Neural cell (in vitro differentiated cells): ENCODE measurements at regions not wholly inside any gene's neighbourhood (a gene's known extent, or its start where the extent isn't known, plus 50 kb on each side); places are given as distances from the start of the nearest gene placed in this dataset.

ENCODE experiments used
- H2AFZ ChIP-seq: fragments of 200-600, 300-800 bp; sonication (generic), shearing (Covaris generic); 2 replicates; pipeline ENCODE4 v1.6.0; 2014; ENCODE audit warnings: low read depth, mild to moderate bottlenecking, antibody characterized with exemption, low read length, moderate library complexity
- H3F3A ChIP-seq: fragments of 200-600 bp; shearing (Covaris generic); 2 replicates; pipeline ENCODE4 v1.6.1; 2016; ENCODE audit warnings: mild to moderate bottlenecking, moderate library complexity, mixed read lengths, antibody characterized with exemption, low read length; ENCODE audit not compliant: insufficient read depth, poor library complexity, severe bottlenecking
- H3K27ac ChIP-seq: fragments of 200-600, 300-800 bp; sonication (generic), shearing (Covaris generic); 2 replicates; pipeline ENCODE4 v1.5.1; 2014; ENCODE audit warnings: mild to moderate bottlenecking, low read length, moderate library complexity
- H3K27me3 ChIP-seq: fragments of 300-800, 200-600 bp; sonication (generic), shearing (Covaris generic); 2 replicates; pipeline ENCODE4 v1.6.0; 2014; ENCODE audit warnings: mild to moderate bottlenecking, low read depth, low read length, moderate library complexity; ENCODE audit not compliant: insufficient read depth
- H3K36me3 ChIP-seq: fragments of 300-800, 200-600 bp; sonication (generic), shearing (Covaris generic); 2 replicates; pipeline ENCODE4 v1.5.1; 2014; ENCODE audit warnings: mild to moderate bottlenecking, antibody characterized with exemption, low read length, moderate library complexity; ENCODE audit not compliant: insufficient read depth
- H3K4me2 ChIP-seq: fragments of 300-800, 200-600 bp; sonication (generic), shearing (Covaris generic); 2 replicates; pipeline ENCODE4 v1.6.0; 2014; ENCODE audit warnings: mild to moderate bottlenecking, low read length
- H3K4me3 ChIP-seq: fragments of 300-800, 200-600 bp; sonication (generic), shearing (Covaris generic); 2 replicates; pipeline ENCODE4 v1.5.1; 2014; ENCODE audit warnings: mild to moderate bottlenecking, low read length, moderate library complexity
- H3K79me2 ChIP-seq: fragments of 200-600 bp; shearing (Covaris generic); replicated peaks from 2 replicates; pipeline ENCODE4 v1.6.0; 2014; ENCODE audit warnings: mild to moderate bottlenecking, low read length, moderate library complexity; ENCODE audit not compliant: insufficient read depth
- H3K9ac ChIP-seq: fragments of 300-800, 200-600 bp; sonication (generic), shearing (Covaris generic); 2 replicates; pipeline ENCODE4 v1.6.1; 2016; ENCODE audit warnings: mild to moderate bottlenecking, low read length, mixed read lengths
- H3K9me2 ChIP-seq: fragments of 200-600 bp; shearing (Covaris generic); 2 replicates; pipeline ENCODE4 v1.6.1; 2016; ENCODE audit warnings: mild to moderate bottlenecking, low read length, mixed read lengths; ENCODE audit not compliant: insufficient read depth
- H3K9me3 ChIP-seq: fragments of 200-600, 300-800 bp; sonication (generic), shearing (Covaris generic); 2 replicates; pipeline ENCODE4 v1.6.1; 2016; ENCODE audit warnings: mild to moderate bottlenecking, mixed run types, low read length, moderate library complexity, mixed read lengths
- H4K20me1 ChIP-seq: fragments of 200-600 bp; shearing (Covaris generic); 2 replicates; pipeline ENCODE4 v1.6.1; 2016; ENCODE audit warnings: mild to moderate bottlenecking, mixed run types; ENCODE audit not compliant: insufficient read depth
- EP300 ChIP-seq: fragments of 450-650 bp; conservative IDR thresholded peaks from 2 replicates; pipeline ENCODE4 v1.6.1; 2014; ENCODE audit warnings: antibody characterized with exemption, mild to moderate bottlenecking, moderate library complexity; ENCODE audit not compliant: poor library complexity, severe bottlenecking
- EZH2 ChIP-seq: fragments of 200-600, 300-800 bp; shearing (Covaris generic), sonication (generic); IDR thresholded peaks from 2 replicates; pipeline ENCODE4 v1.6.1; 2014; ENCODE audit warnings: antibody characterized with exemption, low read length, borderline replicate concordance, mild to moderate bottlenecking; ENCODE audit not compliant: insufficient read depth, poor library complexity, severe bottlenecking
- MXI1 ChIP-seq: fragments of 450-650 bp; conservative IDR thresholded peaks from 2 replicates; pipeline ENCODE4 v1.6.1; 2014; ENCODE audit warnings: antibody characterized with exemption, mild to moderate bottlenecking; ENCODE audit not compliant: poor library complexity, severe bottlenecking
- POLR2AphosphoS5 ChIP-seq: IDR thresholded peaks from 2 replicates; pipeline ENCODE4 v1.6.1; 2012
- RAD21 ChIP-seq: fragments of 450-650 bp; conservative IDR thresholded peaks from 2 replicates; pipeline ENCODE4 v1.6.1; 2014; ENCODE audit warnings: antibody characterized with exemption, mild to moderate bottlenecking, moderate library complexity
- SMC3 ChIP-seq: fragments of 450-650 bp; conservative IDR thresholded peaks from 2 replicates; pipeline ENCODE4 v1.6.1; 2014; ENCODE audit warnings: antibody characterized with exemption, mild to moderate bottlenecking, moderate library complexity; ENCODE audit not compliant: poor library complexity
- TAF1 ChIP-seq: IDR thresholded peaks from 2 replicates; pipeline ENCODE4 v1.6.1; 2012; ENCODE audit warnings: low read depth
- TF ChIP-seq, protein P1 (sequence below): fragments of 450-650 bp; IDR thresholded peaks from 2 replicates; pipeline ENCODE4 v1.5.1; 2014; ENCODE audit warnings: antibody characterized with exemption, mild to moderate bottlenecking, moderate library complexity; ENCODE audit not compliant: poor library complexity, severe bottlenecking
- TF ChIP-seq, protein P2 (sequence below): IDR thresholded peaks from 2 replicates; pipeline ENCODE4 v1.6.1; 2012; ENCODE audit warnings: borderline replicate concordance

DNA sequence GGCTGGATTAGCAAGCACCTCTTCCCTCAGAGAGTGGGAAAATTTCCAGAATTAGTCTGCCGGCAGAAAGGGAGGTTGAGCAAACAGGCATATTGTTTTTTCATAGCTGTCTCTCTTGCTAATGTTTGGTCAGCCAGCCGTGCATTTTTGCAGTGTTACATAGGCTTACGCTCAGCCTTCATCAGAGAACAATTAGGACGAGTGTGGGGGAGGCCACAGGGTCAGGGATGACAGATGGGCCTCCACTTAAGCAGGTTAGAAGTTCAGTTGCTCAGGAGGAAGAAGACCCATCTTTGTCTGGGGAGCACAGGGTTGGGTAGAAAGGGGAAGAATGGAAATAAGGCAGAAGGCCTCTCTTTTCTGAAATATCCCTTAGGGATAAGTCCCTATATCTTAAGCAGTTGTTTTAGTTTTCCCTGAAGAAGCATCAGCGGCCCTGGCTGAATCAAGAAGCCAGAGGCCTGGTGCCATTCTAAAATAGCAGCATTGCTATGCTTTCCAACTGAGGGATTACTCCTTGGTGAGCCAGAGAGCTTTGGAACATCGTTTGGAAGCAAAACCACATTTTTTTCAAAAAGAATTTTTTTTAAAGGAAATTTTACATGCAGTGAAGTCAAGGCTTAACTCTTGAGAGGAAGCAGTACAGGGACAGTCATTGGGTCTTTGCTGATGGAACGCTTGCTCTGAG is 118.8 kb downstream of the SMIM20 start:
- Histone ChIP-seq H3K9me3 (no peaks in the 10 kb centered on the region), H3K27ac (no peak overlapping the region), H3K9ac (no peak overlapping the region), H3K36me3 (no peaks in the 10 kb centered on the region), H3K27me3 (no peaks in the 10 kb centered on the region), H3K9me2 (no peaks in the 10 kb centered on the region), H3K79me2 (no peaks in the 10 kb centered on the region), H3K4me3 (no peak overlapping the region), H3F3A (no peaks in the 10 kb centered on the region), H4K20me1 (no peaks in the 10 kb centered on the region), H2AFZ (no peak overlapping the region), H3K4me2 (no peak overlapping the region)
- no peak for TF ChIP-seq MXI1
- no peak for TF ChIP-seq SMC3
- TF ChIP-seq POLR2AphosphoS5 = no peak
- no peak for TF ChIP-seq EZH2
- TF ChIP-seq, protein P1, sequence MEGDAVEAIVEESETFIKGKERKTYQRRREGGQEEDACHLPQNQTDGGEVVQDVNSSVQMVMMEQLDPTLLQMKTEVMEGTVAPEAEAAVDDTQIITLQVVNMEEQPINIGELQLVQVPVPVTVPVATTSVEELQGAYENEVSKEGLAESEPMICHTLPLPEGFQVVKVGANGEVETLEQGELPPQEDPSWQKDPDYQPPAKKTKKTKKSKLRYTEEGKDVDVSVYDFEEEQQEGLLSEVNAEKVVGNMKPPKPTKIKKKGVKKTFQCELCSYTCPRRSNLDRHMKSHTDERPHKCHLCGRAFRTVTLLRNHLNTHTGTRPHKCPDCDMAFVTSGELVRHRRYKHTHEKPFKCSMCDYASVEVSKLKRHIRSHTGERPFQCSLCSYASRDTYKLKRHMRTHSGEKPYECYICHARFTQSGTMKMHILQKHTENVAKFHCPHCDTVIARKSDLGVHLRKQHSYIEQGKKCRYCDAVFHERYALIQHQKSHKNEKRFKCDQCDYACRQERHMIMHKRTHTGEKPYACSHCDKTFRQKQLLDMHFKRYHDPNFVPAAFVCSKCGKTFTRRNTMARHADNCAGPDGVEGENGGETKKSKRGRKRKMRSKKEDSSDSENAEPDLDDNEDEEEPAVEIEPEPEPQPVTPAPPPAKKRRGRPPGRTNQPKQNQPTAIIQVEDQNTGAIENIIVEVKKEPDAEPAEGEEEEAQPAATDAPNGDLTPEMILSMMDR = no peak
- TF ChIP-seq RAD21 = no peak
- no peak for TF ChIP-seq TAF1
- TF ChIP-seq EP300 = no peak
- TF ChIP-seq, protein P2, sequence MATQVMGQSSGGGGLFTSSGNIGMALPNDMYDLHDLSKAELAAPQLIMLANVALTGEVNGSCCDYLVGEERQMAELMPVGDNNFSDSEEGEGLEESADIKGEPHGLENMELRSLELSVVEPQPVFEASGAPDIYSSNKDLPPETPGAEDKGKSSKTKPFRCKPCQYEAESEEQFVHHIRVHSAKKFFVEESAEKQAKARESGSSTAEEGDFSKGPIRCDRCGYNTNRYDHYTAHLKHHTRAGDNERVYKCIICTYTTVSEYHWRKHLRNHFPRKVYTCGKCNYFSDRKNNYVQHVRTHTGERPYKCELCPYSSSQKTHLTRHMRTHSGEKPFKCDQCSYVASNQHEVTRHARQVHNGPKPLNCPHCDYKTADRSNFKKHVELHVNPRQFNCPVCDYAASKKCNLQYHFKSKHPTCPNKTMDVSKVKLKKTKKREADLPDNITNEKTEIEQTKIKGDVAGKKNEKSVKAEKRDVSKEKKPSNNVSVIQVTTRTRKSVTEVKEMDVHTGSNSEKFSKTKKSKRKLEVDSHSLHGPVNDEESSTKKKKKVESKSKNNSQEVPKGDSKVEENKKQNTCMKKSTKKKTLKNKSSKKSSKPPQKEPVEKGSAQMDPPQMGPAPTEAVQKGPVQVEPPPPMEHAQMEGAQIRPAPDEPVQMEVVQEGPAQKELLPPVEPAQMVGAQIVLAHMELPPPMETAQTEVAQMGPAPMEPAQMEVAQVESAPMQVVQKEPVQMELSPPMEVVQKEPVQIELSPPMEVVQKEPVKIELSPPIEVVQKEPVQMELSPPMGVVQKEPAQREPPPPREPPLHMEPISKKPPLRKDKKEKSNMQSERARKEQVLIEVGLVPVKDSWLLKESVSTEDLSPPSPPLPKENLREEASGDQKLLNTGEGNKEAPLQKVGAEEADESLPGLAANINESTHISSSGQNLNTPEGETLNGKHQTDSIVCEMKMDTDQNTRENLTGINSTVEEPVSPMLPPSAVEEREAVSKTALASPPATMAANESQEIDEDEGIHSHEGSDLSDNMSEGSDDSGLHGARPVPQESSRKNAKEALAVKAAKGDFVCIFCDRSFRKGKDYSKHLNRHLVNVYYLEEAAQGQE = no peak

DNA sequence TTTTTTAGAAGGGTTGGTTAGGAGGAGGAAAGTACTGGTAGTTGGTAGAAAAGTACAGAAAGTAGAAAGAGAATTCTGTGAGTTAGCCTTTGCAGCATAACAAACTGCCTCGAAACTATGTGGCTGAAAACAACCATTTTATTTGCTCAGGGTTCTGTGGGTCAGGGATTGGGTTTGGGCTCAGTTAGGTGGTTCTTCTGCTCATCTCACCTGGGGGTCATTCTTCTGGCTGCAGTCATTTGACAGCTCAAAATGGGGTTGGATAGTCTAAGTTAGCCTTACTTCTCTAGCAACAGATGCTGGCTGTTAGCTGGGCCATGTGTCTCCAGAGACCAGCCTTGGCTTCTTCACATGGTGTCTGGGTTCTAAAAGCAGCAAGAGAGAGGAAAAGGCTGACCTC is 119.4 kb downstream of the SMIM20 start:
- H3F3A ChIP-seq = no peaks in the 10 kb centered on the region
- no peaks in the 10 kb centered on the region for H3K27me3 ChIP-seq
- H3K9ac ChIP-seq = no peak overlapping the region
- H2AFZ ChIP-seq = no peak overlapping the region
- no peaks in the 10 kb centered on the region for H4K20me1 ChIP-seq
- H3K27ac ChIP-seq = no peak overlapping the region
- no peaks in the 10 kb centered on the region for H3K36me3 ChIP-seq
- H3K9me2 ChIP-seq = no peaks in the 10 kb centered on the region
- H3K4me2 ChIP-seq = no peak overlapping the region
- TF ChIP-seq, protein P2 = no peak
- TF ChIP-seq, protein P1 = no peak
- no peaks in the 10 kb centered on the region for H3K79me2 ChIP-seq
- no peak overlapping the region for H3K4me3 ChIP-seq
- H3K9me3 ChIP-seq = no peaks in the 10 kb centered on the region
